ENCODE measurements at regions not wholly inside any gene's neighbourhood (a gene's known extent, or its start where the extent isn't known, plus 50 kb on each side); places are given as distances from the start of the nearest gene placed in this dataset.
"Not testable (repeated sequence)": the region's sequence is repeated elsewhere in the genome, so short reads cannot be mapped to it uniquely, and the experiment has no call there.

- DNase-seq, result not testable (repeated sequence)
Measured at GRCh38 chr7:68254815-68255214, 1258.2 kb downstream of the TYW1 start.

GRCh38 chr7:68256295-68256694 lies 1259.7 kb downstream of the TYW1 start:
- DNase-seq, result no peak

- no peak for DNase-seq
Measured at GRCh38 chr7:68258609-68259008, 1262.0 kb downstream of the TYW1 start.

GRCh38 chr7:68265258-68265657 lies 1268.6 kb downstream of the TYW1 start:
- no peak for DNase-seq

- DNase-seq, result no peak
Measured at GRCh38 chr7:68266004-68266579, 1269.5 kb downstream of the TYW1 start.

GRCh38 chr7:68267486-68267885 lies 1270.9 kb downstream of the TYW1 start:
- no peak for DNase-seq

GRCh38 chr7:68269405-68269804 lies 1272.8 kb downstream of the TYW1 start:
- no peak for DNase-seq

- no peak for DNase-seq
Measured at GRCh38 chr7:68272507-68272906, 1275.9 kb downstream of the TYW1 start.

DNA sequence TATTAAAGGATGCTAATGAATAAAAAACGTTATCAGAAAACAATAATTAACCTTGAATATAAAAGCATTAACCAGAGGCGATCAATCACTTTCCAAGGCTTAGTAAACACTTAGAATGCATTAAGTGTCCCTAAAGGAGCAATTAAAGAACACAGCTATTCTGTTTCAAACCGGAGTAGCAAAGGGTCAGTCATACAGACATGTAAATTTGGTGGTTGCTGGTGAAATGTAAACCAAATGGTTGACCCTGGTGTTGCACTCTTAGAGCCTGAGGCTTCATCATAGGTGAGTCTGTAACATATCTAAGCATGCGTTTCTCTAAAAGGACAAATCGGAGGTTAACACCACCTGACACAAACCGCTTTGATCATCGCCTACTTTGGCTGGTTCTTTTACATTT lies 1280.1 kb downstream of the TYW1 start:
- no peak for DNase-seq

DNA sequence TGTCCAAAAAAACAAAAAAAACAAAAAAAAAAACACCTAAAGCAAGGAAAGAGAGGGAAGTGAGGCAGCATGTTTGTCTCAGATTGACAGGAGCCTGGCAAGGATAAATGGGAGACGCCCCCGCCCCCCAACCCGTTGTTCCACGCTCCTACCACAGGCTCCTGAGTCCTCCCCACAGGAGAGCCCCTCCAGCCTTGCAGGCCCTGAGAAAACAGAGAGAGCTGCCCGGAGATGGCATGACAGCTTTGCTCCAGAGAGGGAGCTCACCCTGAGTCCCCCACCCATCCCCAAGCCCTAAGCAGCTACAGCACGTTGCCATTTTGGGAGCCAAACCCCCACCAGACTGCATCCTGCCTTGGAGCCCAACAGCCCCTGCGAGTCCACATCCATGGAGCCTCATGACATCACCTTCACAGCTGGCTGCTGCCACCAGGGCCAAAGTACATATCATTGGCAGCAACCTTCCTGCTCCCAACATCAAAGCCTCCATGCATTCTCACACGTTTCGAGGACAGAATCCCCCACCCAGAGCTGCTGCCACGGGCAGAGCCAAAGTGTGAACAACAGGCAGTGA lies 1283.3 kb downstream of the TYW1 start:
- DNase-seq, result no peak

DNA sequence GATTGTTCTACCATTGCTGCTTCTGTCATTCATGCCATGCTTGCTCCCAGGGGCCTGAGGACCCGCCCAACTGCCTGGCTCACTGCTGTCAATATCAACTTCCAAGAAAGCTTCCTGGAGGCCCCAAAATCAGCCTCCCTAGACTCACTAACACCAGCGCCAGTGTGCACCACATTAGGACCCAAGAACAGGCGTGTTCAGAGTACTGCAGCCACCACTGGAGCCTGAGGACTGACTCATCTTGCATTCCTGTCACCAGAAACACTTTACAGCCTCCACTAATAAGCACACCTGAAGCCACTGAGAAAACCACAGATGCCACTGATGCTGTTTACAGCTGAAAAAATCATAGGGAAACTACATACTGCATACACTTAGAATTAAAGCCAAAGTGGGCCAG lies 1284.3 kb downstream of the TYW1 start:
- DNase-seq, result no peak

DNA sequence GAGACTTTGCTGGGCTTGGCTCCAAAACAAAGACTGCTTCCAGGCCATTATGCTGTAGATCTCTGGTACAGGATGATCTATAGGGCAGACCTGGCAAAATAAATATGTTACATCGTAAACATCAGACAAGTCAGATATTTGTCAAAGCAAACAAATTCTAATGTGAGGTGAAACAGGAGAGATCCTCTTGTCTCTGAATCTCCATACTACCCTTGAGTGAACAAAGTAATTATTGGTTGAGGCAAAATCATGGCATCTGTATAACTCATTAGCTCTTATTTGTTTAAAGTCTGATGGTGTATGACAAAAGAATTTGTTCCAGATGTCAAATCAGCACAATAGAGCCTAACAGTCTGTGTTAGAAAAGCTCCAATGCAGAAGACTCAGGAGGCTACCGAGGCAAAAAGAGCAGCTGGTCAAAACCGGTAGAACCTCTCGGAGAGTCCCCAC lies 1291.5 kb downstream of the TYW1 start:
- no peak for DNase-seq

DNA sequence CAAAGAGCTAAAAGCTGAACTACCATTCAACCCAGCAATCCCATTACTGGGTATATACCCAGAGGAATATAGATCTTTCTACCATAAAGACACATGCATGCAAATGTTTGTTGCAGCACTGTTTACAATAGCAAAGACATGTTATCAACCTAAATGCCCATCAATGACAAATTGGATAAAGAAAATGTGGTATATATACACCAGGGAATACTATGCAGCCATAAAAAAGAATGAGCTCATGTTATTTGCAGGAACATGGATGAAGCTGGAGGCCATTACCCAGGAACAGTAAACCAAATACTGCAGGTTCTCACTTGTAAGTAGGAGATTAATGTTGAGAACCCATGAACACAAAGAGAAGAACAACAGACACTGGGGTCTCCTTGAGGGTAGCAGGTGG lies 1295.1 kb downstream of the TYW1 start:
- no peak for DNase-seq

GRCh38 chr7:68295386-68295785 lies 1298.8 kb downstream of the TYW1 start:
- no peak for DNase-seq

DNA sequence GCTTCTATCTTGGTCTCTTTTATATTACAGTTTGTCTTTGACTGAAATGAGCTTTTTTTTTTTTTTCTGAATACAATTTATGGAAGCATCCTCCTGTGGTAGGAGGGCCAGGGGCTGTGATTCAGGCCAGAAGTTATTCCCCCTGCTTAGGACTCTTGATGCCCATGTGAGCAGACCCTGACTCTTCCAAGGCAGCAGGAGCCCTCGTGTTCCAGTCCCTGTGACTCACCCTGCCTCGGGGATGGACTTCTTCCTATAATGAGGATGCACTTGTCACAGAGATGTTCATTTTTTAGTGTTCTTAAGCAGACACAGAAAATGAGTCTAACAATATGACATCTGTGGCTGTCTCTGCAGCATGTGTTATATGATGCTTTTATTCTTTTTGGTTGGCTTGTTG lies 1293.7 kb upstream of the AUTS2 start:
- no peak for DNase-seq

- no peak for DNase-seq
Measured at GRCh38 chr7:68306692-68307107, 1291.6 kb upstream of the AUTS2 start.

GRCh38 chr7:68309271-68309670 lies 1289.0 kb upstream of the AUTS2 start:
- no peak for DNase-seq

DNA sequence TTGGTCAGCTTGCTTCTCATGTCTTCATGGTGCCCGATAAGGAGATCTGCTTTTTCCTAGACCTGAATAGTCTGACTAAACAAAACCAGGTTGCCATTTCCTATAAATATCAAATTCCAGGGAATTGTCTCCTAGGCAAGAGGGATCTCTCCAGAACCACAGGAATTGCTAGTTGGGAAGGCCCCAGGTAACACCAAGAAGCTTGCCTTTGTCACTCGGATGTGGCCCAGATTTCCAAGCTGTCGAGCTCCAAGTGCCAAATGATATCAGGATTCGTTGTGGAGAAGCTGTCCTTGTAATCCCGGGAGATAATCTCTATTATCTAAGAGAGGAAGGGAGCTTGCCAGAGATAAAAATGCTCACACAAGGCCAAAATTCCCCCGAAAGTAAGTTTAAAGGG lies 1288.5 kb upstream of the AUTS2 start:
- no peak for DNase-seq

DNA sequence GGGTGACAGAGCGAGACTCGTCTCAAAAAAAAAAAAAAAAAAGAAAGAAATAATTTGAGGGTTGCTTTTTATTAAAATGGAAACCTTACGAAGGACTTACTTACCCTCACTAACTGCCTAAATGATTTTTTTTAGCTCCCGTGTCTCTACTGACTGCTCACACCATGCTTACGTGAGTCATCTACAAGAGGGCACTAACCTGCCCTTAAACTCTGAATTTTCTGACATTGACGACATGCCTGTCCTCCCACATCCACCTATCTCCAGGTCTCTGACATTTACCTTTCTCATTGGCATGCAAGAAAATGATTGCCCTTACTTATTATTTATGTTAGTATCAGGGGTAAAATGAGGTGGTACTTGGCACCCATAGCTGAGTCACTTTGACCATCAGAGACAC lies 1286.3 kb upstream of the AUTS2 start:
- DNase-seq, result no peak

GRCh38 chr7:68313806-68314205 lies 1284.5 kb upstream of the AUTS2 start:
- DNase-seq, result no peak

DNA sequence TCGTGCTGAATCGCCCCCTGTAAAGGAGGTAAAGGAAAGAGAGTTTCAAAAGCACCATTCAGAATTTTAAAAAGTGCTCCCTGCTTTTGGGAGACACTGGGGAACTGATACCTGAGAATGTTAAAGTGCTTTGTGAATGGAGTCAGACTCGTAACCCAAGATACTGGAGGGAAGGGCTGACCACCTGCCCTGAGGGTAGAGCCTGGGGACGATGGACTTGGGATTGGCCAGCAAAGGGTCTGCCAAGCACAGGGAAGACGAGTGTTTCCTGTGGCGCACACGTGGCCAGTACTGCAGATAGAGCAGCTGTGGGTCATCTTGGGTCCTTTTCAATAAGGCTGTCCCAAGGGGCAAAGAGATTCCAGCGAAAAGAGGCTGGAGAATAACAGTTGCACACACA lies 1284.1 kb upstream of the AUTS2 start:
- no peak for DNase-seq

- DNase-seq, result no peak
Measured at GRCh38 chr7:68317476-68317875, 1280.8 kb upstream of the AUTS2 start.

GRCh38 chr7:68319061-68319460 lies 1279.2 kb upstream of the AUTS2 start:
- no peak for DNase-seq

DNA sequence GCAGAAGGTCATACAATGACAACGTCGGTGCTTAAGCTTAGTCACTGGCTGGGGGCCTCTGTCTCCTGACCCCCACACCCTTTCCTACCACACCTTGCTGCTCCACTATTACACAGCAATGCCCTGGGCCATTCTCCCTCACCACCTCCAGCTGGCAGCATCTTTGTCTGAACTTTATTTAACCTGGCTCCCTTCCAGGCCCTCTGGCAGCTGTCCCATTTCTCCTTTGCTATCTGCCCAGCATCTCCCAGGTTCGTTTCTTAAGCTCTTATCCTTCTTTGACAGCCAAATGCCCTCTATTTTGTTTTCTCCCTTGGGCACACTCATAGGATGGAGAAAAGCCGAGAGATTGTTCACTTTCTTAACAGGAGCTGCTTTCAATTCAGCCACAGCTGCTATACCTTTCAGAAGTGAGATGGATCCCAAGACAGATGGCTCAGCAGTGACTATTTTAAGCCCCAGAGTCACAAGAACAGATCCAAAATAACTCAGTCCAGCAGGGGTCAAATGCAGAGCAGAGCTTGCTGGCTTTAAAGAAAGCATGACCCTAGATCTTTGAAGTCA lies 1277.1 kb upstream of the AUTS2 start:
- no peak for DNase-seq

Data from activated CD8-positive, alpha-beta memory T cell treated with anti-CD3 and anti-CD28 coated beads for 24 hours (primary cell).